SK-N-SH treated with all-trans-retinoic acid at 6 μM for 48 hours (cell line): ENCODE measurements at regions not wholly inside any gene's neighbourhood (a gene's known extent, or its start where the extent isn't known, plus 50 kb on each side); places are given as distances from the start of the nearest gene placed in this dataset.

Source experiments
- ATAC-seq: fragments of 200-7000 bp; cut with Tn5 transposase; 3 replicates; pipeline ENCODE4 v1.9.1; 2020; ENCODE audit warnings: mild to moderate bottlenecking, moderate library complexity
- BACH2 ChIP-seq: fragments of 250-450 bp; sonication (Bioruptor Pico); IDR thresholded peaks from 2 replicates; pipeline ENCODE4 v1.9.0; 2021; ENCODE audit warnings: mild to moderate bottlenecking, borderline replicate concordance
- CSDC2 ChIP-seq: fragments of 250-450 bp; sonication (Bioruptor Pico); IDR thresholded peaks from 2 replicates; pipeline ENCODE4 v1.5.0; 2020; ENCODE audit warnings: mild to moderate bottlenecking, moderate library complexity
- ESRRG ChIP-seq: fragments of 250-450 bp; sonication (Bioruptor Pico); IDR thresholded peaks from 2 replicates; pipeline ENCODE4 v1.6.1; 2021; ENCODE audit warnings: mild to moderate bottlenecking
- GLIS3 ChIP-seq: fragments of 250-450 bp; sonication (Bioruptor Pico); IDR thresholded peaks from 2 replicates; pipeline ENCODE4 v1.5.0; 2020; ENCODE audit warnings: mild to moderate bottlenecking, moderate library complexity
- ISL1 ChIP-seq: fragments of 250-450 bp; sonication (Bioruptor Pico); IDR thresholded peaks from 2 replicates; pipeline ENCODE4 v2.1.2; 2022; ENCODE audit warnings: mild to moderate bottlenecking, moderate library complexity
- OSR1 ChIP-seq: fragments of 250-450 bp; sonication (Bioruptor Pico); IDR thresholded peaks from 2 replicates; pipeline ENCODE4 v1.8.0; 2022; ENCODE audit warnings: moderate library complexity, mild to moderate bottlenecking, inconsistent platforms
- PPARA ChIP-seq: fragments of 250-450 bp; sonication (Bioruptor Pico); IDR thresholded peaks from 2 replicates; pipeline ENCODE4 v1.5.0; 2020; ENCODE audit warnings: mild to moderate bottlenecking, borderline replicate concordance
- RARB ChIP-seq: fragments of 250-450 bp; sonication (Bioruptor Pico); IDR thresholded peaks from 2 replicates; pipeline ENCODE4 v1.8.0; 2021; ENCODE audit warnings: mild to moderate bottlenecking, moderate library complexity
- SNAI2 ChIP-seq: fragments of 250-450 bp; sonication (Bioruptor Pico); IDR thresholded peaks from 2 replicates; pipeline ENCODE4 v1.5.0; 2020; ENCODE audit warnings: mild to moderate bottlenecking, moderate library complexity
- TCF4 ChIP-seq: fragments of 250-450 bp; sonication (Bioruptor Pico); IDR thresholded peaks from 2 replicates; pipeline ENCODE4 v1.8.0; 2021; ENCODE audit warnings: mild to moderate bottlenecking, moderate library complexity, borderline replicate concordance
- TOX ChIP-seq: fragments of 250-450 bp; sonication (Bioruptor Pico); IDR thresholded peaks from 2 replicates; pipeline ENCODE4 v1.8.0; 2021; ENCODE audit warnings: mild to moderate bottlenecking, moderate library complexity, borderline replicate concordance
- ZC3H10 ChIP-seq: fragments of 250-450 bp; sonication (Bioruptor Pico); IDR thresholded peaks from 2 replicates; pipeline ENCODE4 v1.5.1; 2021; ENCODE audit warnings: mild to moderate bottlenecking, moderate library complexity
- ZFP3 ChIP-seq: fragments of 250-450 bp; sonication (Bioruptor Pico); IDR thresholded peaks from 2 replicates; pipeline ENCODE4 v1.5.0; 2020; ENCODE audit warnings: mild to moderate bottlenecking, moderate library complexity
- ZFP30 ChIP-seq: fragments of 450-650 bp; formaldehyde crosslinking; IDR thresholded peaks from 2 replicates; pipeline ENCODE4 v1.5.0; 2022; ENCODE audit warnings: mild to moderate bottlenecking, moderate library complexity
- ZNF70 ChIP-seq: fragments of 450-650 bp; formaldehyde crosslinking; IDR thresholded peaks from 2 replicates; pipeline ENCODE4 v1.5.0; 2020; ENCODE audit warnings: mild to moderate bottlenecking, moderate library complexity
- ZNF8 ChIP-seq: fragments of 450-650 bp; formaldehyde crosslinking; IDR thresholded peaks from 2 replicates; pipeline ENCODE4 v1.5.0; 2020; ENCODE audit warnings: mild to moderate bottlenecking, moderate library complexity
- TF ChIP-seq, protein P1 (sequence below): fragments of 250-450 bp; sonication (Bioruptor Pico); IDR thresholded peaks from 2 replicates; pipeline ENCODE4 v1.5.1; 2021; ENCODE audit warnings: mild to moderate bottlenecking, moderate library complexity
- TF ChIP-seq, protein P2 (sequence below): fragments of 250-450 bp; sonication (Bioruptor Pico); IDR thresholded peaks from 2 replicates; pipeline ENCODE4 v1.8.0; 2020; ENCODE audit warnings: mild to moderate bottlenecking, moderate library complexity, borderline replicate concordance
- TF ChIP-seq, protein P3 (sequence below): fragments of 250-450 bp; sonication (Bioruptor Pico); IDR thresholded peaks from 2 replicates; pipeline ENCODE4 v1.5.0; 2020; ENCODE audit warnings: mild to moderate bottlenecking, moderate library complexity
- TF ChIP-seq, protein P4 (sequence below): fragments of 250-450 bp; sonication (Bioruptor Pico); IDR thresholded peaks from 2 replicates; pipeline ENCODE4 v1.8.0; 2021; ENCODE audit warnings: low read depth, mild to moderate bottlenecking, moderate library complexity, borderline replicate concordance
- TF ChIP-seq, protein P5 (sequence below): fragments of 250-450 bp; sonication (Bioruptor Pico); IDR thresholded peaks from 2 replicates; pipeline ENCODE4 v1.5.1; 2020; ENCODE audit warnings: low read depth, mild to moderate bottlenecking, moderate library complexity

DNA sequence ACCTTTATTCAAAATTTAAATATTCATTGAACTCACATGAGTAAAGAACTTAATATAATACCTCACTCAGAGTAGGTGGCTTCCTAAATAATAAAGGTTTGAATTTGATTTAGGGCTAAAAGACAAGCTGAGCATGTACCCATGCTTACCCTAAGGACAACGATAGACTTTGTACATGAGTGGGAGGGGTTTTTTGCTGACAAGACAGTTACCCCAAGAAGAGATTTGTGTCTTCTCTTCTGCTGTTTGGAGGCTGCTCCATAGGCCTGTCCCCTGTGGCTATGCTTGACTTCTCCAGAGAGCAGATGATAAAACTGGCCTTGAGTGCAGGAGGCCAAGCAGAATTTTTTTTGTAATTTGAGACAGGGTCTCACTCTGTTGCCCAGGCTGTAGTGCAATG is 383.9 kb downstream of the TMEM182 start (continued):
- TF ChIP-seq, protein P1, sequence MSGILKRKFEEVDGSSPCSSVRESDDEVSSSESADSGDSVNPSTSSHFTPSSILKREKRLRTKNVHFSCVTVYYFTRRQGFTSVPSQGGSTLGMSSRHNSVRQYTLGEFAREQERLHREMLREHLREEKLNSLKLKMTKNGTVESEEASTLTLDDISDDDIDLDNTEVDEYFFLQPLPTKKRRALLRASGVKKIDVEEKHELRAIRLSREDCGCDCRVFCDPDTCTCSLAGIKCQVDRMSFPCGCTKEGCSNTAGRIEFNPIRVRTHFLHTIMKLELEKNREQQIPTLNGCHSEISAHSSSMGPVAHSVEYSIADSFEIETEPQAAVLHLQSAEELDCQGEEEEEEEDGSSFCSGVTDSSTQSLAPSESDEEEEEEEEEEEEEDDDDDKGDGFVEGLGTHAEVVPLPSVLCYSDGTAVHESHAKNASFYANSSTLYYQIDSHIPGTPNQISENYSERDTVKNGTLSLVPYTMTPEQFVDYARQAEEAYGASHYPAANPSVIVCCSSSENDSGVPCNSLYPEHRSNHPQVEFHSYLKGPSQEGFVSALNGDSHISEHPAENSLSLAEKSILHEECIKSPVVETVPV (CRISPR knock-in tag): no peak
- TF ChIP-seq TCF4 (CRISPR knock-in tag) (no peak), ZNF8 (CRISPR knock-in tag) (no peak)
- TF ChIP-seq, protein P2, sequence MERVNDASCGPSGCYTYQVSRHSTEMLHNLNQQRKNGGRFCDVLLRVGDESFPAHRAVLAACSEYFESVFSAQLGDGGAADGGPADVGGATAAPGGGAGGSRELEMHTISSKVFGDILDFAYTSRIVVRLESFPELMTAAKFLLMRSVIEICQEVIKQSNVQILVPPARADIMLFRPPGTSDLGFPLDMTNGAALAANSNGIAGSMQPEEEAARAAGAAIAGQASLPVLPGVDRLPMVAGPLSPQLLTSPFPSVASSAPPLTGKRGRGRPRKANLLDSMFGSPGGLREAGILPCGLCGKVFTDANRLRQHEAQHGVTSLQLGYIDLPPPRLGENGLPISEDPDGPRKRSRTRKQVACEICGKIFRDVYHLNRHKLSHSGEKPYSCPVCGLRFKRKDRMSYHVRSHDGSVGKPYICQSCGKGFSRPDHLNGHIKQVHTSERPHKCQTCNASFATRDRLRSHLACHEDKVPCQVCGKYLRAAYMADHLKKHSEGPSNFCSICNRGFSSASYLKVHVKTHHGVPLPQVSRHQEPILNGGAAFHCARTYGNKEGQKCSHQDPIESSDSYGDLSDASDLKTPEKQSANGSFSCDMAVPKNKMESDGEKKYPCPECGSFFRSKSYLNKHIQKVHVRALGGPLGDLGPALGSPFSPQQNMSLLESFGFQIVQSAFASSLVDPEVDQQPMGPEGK (CRISPR knock-in tag): no peak

DNA sequence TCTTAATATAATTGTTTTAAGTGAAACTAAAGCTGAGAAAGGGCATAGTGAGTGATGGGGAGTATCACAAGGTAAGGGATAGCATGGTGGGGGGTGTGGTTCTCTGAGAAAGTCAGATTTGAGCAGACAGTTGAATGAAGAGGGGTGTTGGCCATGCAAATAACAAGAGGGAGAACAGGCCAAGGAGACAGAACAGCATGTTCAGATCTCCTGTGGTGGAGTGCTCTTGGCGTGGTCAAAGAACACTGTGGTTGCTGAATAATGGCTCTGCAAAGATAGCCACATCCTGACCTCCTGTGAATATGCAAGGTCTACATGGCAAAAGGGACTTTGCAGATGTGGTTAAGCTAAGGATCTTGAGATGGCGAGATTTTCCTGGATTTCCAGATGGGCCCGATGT is 389.2 kb downstream of the TMEM182 start:
- no peak for ATAC-seq

DNA sequence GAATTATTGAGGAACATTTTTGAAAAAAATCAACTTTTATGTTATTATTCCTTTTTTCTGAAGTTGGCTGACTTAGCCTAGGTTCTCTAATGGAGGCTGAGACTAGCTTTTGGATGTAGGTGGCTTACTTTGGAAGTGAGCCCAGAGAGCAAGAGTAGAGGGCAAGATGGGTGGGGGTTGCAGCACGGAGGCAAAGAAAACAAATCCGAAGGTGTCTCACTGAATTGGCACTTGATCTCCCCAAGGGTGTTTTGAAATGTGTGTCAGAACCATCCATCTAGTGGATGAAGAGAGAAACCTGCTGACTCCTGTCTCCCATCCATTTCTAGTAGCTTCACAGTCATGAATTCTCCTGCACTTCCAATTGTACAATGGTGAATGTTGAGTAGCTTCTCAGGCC is 390.7 kb downstream of the TMEM182 start:
- TF ChIP-seq CSDC2 (CRISPR knock-in tag) (no peak), TOX (CRISPR knock-in tag) (no peak), GLIS3 (no peak), ESRRG (CRISPR knock-in tag) (no peak), ZNF70 (no peak), PPARA (CRISPR knock-in tag) (no peak), TCF4 (CRISPR knock-in tag) (no peak), BACH2 (CRISPR knock-in tag) (no peak), ISL1 (no peak), ZFP3 (CRISPR knock-in tag) (no peak), ZNF8 (CRISPR knock-in tag) (no peak), OSR1 (CRISPR knock-in tag) (no peak), ZFP30 (CRISPR knock-in tag) (no peak)
- TF ChIP-seq, protein P3, sequence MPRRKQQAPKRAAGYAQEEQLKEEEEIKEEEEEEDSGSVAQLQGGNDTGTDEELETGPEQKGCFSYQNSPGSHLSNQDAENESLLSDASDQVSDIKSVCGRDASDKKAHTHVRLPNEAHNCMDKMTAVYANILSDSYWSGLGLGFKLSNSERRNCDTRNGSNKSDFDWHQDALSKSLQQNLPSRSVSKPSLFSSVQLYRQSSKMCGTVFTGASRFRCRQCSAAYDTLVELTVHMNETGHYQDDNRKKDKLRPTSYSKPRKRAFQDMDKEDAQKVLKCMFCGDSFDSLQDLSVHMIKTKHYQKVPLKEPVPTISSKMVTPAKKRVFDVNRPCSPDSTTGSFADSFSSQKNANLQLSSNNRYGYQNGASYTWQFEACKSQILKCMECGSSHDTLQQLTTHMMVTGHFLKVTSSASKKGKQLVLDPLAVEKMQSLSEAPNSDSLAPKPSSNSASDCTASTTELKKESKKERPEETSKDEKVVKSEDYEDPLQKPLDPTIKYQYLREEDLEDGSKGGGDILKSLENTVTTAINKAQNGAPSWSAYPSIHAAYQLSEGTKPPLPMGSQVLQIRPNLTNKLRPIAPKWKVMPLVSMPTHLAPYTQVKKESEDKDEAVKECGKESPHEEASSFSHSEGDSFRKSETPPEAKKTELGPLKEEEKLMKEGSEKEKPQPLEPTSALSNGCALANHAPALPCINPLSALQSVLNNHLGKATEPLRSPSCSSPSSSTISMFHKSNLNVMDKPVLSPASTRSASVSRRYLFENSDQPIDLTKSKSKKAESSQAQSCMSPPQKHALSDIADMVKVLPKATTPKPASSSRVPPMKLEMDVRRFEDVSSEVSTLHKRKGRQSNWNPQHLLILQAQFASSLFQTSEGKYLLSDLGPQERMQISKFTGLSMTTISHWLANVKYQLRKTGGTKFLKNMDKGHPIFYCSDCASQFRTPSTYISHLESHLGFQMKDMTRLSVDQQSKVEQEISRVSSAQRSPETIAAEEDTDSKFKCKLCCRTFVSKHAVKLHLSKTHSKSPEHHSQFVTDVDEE (CRISPR knock-in tag): no peak
- TF ChIP-seq, protein P4, sequence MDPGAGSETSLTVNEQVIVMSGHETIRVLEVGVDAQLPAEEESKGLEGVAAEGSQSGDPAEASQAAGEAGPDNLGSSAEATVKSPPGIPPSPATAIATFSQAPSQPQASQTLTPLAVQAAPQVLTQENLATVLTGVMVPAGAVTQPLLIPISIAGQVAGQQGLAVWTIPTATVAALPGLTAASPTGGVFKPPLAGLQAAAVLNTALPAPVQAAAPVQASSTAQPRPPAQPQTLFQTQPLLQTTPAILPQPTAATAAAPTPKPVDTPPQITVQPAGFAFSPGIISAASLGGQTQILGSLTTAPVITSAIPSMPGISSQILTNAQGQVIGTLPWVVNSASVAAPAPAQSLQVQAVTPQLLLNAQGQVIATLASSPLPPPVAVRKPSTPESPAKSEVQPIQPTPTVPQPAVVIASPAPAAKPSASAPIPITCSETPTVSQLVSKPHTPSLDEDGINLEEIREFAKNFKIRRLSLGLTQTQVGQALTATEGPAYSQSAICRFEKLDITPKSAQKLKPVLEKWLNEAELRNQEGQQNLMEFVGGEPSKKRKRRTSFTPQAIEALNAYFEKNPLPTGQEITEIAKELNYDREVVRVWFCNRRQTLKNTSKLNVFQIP (CRISPR knock-in tag): no peak
- TF ChIP-seq, protein P2 (CRISPR knock-in tag): no peak
- TF ChIP-seq, protein P5, sequence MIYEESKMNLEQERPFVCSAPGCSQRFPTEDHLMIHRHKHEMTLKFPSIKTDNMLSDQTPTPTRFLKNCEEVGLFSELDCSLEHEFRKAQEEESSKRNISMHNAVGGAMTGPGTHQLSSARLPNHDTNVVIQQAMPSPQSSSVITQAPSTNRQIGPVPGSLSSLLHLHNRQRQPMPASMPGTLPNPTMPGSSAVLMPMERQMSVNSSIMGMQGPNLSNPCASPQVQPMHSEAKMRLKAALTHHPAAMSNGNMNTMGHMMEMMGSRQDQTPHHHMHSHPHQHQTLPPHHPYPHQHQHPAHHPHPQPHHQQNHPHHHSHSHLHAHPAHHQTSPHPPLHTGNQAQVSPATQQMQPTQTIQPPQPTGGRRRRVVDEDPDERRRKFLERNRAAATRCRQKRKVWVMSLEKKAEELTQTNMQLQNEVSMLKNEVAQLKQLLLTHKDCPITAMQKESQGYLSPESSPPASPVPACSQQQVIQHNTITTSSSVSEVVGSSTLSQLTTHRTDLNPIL (CRISPR knock-in tag): no peak
- TF ChIP-seq, all 23 proteins: peak for 0
- no peak for ATAC-seq

More for the DNA sequence above, 389.2 kb downstream of the TMEM182 start:
- TF ChIP-seq CSDC2 (CRISPR knock-in tag) (no peak), ZFP30 (CRISPR knock-in tag) (no peak), RARB (CRISPR knock-in tag) (no peak), ZNF8 (CRISPR knock-in tag) (no peak), SNAI2 (CRISPR knock-in tag) (no peak), ZNF70 (no peak), ZC3H10 (CRISPR knock-in tag) (no peak), TOX (CRISPR knock-in tag) (no peak)
